Middle frontal gyrus (tissue), 1 donor: ENCODE measurements at regions not wholly inside any gene's neighbourhood (a gene's known extent, or its start where the extent isn't known, plus 50 kb on each side); places are given as distances from the start of the nearest gene placed in this dataset.

Source experiments
- DNase-seq: peaks from one replicate; pipeline ENCODE4 v3.0.0-alpha.2; 2015; ENCODE audit warnings: low spot score; ENCODE audit errors: extremely low spot score

DNA sequence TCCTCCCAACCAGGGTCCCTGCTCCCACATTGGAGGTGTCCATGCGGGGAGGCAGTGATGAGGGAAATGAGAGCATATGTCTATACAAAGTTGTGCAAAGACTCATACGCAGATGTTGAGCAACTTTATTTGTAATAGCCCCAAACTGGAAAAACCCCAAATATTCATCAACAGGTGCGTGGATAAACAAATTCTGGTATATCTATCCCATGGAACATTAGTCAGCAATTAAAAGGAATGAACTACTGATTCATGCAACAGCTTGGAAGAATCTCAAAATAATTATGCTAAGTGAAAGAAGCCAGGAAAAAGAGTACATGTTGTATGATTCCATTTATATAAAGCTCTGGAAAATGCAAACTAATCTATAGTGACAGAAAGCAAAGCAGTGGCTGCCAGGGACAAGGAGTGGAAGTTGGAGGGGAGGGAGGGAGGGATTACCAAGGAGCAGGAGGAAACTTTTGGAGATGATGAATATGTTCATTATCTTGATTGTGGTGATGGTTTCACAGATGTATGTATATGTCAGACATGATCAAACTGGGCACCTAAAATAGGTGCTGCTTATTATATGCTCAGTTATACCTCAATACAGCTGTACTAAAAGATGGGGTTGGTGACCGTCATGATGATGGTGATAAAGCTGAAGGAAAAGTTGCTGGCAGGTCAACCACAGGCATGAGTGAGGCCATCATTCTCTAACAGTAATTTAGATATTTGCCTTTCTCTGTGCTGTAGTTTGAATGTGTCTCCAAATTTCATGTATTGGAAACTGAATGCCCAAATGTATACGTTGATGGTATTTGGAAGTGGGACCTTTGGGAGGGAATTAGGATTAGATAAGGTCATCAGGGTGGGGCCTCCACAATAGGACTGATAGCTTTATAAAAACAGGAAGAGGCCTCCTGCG, 270.9 kb downstream of the CYP26B1 start:
- DNase-seq = no peak

DNA sequence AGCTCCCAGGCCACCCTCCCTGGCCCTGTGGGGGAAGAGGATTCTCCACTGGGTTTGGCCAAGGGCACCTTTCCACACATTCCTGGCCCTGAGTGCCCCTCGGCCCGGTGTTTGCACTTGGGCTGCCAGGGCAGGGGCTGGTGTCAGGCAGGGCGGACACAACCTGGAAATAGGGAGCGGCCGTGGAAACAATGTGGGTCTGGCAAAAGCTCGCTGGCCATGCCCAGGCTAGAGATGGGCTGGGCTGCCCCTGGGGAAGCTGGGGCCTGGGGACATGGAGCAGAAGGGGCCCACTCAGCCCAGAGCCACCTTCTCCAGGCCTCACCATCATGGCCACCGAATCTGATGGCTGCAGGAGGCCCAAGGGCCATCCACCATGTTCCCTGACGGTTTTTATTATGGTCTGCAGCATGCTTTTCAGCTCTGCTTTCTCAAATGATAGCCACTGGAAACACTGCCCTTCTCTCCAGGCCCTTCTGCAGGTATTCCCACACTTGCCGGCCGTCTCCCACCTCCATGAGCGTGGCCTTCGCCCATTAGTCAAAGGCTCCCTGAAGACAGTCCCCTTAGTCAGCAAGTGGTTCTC, 275.1 kb downstream of the CYP26B1 start:
- DNase-seq = no peak

DNA sequence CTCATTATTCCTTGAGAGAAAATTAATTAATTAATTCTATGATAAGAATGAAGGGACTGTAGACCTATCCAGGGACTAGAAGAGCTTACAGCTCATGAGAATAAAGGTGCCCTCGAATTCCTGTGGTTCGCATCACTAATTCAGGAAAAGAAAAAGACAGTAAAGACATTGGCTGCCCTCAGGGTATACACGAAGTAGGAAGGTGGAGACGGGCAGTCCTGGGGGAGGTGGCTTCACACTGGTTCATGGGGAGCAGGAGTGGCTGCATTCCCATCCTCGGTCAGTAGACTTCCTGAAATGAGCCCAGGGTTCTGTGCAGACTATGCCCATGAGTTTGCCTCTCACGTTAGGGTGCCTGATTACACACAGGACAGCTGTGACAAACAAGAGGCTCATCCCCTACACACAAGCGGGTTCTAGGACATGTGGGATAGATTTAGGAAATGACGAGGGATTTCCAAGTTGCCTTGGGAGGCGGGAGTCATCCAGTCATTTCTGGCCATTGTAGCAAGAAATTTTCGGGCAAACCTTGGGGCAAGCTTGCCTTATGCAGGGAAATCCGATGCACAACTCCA, 282.2 kb downstream of the CYP26B1 start:
- no peak for DNase-seq

DNA sequence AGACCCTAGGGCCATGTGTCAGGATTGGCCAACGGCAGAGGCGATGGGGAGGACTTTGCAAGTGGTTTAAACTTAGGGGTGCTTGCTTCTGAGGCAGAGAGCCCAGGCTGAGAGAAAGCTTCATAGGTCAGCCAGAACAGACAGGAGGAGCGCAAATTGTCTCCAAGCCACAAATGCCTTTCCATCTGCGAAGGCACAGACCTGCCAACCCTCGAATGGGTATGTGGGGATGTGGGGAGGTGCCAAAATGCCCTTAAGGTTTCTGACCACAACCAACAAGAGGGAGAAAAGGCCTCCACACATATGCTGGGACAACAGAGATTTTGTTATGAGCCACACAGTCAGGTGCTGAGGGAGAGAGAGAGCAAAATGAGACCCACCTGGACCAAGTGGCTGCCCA, 283.6 kb downstream of the CYP26B1 start:
- no peak for DNase-seq

DNA sequence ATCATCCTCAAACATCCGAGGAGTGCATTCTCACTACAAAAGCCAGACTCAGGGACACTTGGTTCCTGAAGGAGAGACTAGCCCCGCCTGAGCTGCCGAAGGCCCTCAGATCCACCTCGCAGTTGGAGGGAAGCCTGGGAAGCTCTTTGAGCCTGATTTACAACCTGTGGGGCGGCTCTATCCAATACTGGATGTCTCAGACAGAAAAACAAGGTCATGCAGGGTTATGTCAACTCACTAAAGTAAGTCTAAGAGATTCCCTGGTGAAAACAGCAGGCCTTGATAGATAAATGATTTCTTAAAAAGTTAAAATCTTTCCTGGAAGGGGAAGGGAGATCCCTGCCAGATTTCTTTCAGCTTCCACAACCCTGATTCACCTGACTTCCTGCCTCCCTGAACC, 284.3 kb downstream of the CYP26B1 start:
- DNase-seq = no peak

DNA sequence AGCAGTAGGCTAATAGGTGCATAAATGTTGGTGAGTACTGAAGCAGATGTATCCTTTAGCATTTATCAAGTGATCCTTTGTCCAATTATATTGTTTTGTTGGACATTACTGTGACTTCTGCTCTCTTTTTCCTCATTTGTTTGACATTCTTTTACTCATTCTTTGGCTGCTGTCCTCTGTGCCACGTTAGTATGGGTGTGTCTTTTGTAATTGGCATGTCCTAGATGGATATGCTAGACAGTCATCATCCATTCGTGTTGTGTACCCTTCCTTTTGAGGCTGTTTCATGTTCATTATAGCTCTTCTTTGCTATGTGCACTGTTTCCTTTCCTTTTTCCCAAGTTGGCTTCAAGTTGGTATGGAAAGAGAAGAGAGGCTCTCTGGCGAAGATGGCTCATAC, 284.7 kb downstream of the CYP26B1 start:
- no peak for DNase-seq

DNA sequence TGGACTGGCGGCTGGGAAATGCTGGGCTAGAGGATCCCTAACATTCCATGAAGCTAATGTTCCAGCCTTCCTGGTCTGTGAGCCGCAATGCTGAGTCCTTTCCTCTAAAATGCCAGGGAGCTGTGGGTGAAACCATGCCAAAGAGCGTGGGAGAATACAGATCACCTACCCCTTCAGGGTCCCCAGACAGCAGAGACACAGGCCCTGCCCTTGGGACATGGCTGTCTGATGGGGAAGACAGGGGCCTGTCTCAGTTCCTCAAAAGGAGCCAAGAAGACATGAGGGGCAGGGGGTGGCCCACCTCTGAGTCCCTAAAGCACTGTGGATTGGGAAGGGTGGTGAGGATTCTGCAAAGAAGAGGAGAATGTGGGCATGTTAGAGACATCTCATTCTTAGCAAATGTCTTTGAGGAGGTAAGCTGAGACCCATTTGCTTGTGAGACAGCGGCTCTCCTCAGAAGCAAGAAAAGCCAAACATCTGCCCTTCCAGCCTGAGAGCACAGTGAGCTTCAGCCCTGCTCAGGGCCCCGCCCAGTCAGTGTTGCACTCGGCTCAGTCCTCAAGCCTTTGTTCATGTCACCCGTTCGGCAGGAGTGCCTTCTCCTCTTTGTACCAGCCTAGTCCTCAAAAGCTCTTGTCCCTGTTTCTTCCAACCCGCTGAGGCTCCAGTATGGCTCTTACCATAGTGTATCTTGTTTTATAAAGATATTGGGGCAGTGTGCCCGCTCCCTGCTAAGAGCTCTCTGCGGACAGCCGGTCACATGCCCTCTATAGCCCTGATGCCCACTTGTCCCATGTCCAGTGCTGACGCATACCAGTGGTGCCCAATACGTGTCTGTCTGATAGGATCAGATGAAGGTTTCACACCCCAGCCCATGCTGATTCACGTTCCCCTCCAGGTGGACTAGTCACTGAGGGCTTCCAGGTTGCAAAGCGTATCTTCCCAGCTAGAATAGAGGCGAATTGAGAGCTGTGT, 286.2 kb downstream of the CYP26B1 start:
- DNase-seq = no peak

DNA sequence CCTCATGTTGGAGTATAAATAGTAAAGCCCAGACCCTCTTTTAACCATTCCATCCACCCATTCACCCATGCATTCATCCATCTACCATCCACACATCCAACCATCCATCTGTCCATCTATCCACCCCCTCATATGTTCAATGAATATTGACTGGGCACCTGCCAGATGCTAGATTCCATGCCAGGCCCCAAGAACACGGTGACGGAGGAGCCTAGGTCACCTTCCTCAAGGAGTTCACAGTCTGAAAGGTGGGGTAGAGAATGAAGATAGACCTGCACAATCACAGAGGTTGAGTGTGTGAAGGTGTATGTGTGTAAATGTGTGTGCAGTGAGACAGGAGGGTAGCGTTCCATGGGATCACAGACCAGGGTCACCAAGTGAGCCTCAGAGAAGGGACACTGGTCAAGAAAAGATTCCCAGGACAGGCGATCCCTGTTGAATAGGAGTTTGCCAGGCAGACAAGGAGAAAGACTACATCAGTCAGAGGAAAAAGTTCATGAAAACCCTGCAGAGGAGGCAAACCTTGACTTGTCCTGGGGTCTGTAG, 287.2 kb downstream of the CYP26B1 start:
- no peak for DNase-seq

DNA sequence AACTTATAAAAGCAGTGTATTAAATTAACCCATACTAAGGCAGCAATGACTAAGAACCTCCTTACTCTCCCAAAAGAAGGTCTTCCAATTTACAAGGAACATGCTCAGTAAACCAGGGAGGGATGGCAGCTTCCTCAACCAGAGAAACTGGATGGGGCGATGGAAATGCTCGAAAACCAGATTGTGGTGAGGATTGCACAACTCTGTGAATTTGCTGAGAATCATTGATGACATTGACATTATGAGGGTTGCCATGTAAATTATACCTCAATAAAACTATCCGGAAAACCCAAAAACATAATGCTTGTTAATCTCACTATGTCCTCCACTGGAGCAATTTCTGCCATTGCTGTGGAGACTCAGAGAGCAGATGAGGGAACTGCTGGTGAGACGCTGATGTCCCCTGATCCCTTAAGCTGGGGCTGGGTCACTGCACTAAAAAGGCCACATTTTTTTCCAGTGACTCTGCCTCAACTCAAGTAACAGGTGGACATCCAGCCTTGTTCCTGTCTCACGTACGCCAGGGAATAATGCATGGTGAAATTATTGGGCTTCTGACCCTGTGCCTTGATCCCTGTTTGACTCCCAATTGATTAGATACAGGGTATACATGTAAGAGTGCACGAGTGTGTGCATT, 288.3 kb downstream of the CYP26B1 start:
- DNase-seq = no peak

DNA sequence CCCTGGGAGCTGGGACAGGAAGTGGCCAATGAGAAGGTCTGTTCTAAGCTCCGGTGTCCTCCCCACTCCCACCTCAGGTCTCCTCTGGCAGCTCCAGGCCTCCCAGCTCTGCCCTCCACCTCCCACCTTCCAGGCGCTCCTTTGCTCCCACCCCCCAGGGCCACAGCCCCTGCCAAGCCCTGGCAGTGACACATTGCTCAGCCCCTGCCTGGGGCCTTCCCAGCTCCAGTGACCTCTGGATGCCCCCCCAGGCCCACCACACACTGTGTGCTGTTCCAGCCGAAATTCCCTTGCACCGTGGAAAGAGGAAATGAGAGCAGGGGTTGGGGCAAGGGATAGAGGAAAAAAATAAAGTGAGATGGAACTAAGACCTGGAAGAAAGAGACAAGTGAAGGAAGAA, 289.6 kb downstream of the CYP26B1 start:
- DNase-seq = no peak

DNA sequence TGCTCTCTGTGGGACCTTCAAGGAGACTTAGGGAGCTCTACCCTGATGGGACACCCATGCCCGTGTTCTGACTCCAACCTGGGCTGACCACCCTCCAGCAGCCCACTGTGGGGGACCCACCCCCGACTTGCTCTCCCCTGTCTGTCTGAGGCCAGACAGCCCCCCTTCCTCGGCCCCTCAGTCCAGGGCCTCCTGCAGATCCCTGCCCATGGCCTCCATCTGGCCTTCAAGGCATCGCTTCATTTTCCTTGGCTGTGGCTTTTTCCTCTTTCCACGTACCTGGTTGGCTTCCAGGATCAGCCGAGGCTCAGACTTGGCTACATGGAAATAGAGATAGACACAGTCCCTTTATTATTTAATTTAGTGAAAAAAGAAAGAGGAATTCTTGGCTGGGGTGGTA, 290.0 kb downstream of the CYP26B1 start:
- DNase-seq = no peak

DNA sequence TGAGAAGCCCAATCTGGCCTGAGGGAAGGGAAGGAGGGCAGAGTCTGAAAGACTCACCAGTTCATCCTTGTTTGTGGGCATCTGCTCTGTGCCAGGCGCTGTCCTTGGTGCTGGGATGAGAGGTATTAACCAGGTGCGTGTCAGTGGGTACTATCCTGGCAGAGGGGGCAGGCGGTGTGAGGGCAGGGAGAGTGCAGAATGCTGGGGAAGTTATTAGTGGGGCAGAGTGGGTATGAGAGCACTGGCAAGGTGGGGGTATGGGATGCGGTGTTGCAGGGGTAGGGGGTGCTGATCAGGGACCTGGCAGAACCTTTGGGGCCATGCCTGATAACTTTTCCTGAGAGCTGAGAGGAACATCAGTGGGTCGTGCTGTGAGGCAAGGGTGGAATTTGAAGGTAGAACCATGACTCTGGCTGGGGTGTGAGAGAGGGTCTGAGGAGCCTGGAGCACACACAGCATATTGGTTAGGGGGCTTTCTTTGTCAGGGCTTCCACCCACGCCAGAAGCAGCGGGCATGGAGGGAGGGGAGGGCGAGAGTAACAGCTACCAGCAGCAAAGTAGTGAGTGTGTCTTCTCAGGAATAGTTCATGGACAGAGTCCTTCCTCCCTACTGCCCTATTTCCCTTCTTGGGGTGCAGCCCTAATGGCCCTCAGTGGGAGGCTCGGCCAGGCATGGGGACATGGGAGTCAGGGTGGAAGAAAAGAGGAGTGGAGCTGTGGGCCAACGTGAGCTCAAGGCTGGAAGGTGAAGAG, 290.7 kb downstream of the CYP26B1 start:
- no peak for DNase-seq

DNA sequence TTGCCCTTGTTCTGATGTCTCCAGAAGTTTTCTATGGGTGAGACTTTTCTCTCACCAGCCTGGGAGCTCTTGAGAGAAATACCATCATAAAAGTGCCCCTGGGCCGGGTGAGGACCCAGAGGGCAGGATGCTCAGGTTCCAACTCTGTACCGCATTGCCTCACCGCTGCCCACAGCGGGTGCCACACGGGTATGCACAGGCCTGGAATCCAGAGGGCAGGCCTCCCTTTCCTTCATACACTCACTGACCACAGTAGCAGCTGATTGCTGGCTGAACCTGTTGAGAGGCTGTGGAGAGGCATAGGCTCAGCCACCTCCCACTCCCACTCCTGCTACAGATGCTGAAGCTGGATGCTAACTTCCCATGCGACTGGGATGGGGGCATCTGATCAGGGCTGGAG, 293.8 kb downstream of the CYP26B1 start:
- no peak for DNase-seq

DNA sequence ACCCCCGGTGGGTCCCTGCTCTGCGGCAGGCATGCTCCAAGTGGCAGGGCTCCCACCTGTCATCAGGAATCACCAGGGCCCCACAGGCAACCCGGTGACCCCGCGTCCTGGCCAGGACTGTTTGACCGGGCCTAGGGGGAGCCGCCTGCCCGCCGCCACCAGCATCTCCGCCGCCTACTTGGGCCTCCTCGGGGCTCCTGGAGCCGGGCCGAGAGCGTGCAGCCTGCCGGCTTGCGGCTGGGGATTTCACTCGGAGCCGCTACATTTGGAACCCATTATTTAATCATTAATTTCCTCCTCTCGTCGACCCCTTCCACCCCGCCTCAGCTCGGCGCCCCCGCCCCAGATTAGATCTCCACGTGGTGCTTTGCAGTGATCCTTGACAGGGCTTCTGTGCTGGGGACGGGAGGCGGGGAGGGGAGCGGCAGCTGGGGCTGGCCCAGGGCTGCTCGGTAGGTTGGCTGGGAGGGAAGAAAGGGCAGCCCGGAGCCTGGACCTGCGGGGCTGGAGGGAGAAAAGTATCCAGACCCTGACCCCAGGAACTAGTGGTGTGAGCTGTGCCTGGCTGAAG, 295.4 kb downstream of the CYP26B1 start:
- no peak for DNase-seq

DNA sequence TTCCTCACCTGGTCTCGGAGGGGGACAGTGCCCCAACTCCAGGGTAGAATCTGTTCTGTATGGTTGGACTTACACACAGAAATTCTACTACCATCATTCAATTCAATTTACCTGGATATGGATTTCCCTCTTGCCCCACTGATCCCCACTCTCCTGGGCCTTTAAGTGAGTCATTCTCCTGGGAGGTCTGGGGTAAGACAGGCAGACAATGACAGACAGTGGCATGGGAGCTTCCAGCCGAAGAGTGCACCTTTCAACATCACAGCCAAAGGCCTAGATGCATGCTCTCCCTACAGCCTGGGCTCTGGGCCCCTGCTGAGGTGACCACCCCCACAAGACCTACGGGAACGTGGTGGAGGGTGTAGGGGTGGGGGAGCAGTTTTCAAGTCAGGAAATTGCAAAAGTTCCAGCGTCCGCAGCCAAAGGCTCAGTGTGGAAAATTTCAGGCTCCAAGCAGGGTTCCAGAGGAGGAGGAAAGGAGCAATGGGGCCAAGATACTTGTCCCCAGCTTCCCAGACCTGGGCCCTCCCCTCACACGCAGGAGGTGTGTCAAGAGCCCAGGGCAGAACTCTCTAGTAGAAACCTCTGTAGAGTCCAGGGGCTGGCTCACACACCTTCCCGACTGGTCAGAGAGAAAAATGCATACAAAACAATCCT, 296.4 kb downstream of the CYP26B1 start:
- DNase-seq = no peak

DNA sequence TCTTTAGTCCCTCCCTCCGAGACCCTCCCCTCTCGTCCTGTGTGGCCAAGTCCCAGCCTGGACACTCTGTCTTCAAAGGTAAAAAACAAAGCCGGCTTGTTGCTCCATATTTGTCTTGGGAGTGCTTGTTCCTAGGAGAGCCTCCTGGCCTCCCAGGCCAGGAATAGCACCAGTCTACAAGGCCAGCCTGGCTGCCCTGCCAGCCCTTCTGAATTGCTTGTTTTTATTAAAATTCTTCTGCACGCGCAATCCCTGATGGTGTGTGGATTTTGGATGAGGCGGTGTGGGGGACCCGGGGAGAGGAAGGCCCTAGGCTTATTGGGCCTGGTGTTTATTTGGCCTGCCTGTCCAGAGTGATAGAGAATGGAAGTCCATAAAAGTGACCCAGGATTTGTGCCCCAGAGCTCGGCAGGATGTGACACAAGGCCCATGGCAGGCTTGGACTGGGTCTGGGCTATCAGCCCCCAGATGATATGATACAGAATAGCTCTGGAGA, 297.3 kb downstream of the CYP26B1 start:
- no peak for DNase-seq

DNA sequence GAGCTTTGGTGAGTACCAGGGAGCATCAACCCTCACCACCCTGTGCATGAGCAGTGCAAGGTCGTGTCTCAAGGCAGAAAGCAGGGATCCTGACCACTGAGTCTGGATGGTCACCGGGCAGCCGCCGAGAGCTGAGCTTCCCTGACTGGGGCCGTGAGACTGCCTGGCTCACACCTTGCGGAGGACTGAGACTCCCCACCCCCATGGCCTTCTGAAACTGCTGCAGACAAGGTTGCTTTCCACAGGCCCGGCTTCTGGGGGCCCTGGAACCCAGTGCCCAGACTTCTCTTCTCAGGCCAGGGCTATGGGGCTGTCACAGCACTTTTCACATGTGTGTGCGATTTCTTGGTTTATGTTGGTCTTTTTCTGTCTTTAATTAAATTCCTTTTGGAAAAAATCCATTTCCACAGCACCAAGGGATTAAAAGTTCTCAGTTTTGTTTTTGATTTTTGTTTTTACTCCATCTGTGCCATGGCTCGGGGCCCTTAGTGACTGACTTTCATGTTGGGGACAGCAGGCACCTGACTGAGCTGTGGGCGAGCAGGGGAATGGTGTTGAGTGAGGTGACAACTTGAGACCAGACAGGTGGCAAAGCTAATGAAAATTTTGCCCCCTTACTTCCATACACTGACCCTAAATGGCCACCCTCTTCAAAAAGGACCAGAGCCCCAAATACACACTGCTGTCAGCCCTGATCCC, 297.9 kb downstream of the CYP26B1 start:
- DNase-seq = no peak

DNA sequence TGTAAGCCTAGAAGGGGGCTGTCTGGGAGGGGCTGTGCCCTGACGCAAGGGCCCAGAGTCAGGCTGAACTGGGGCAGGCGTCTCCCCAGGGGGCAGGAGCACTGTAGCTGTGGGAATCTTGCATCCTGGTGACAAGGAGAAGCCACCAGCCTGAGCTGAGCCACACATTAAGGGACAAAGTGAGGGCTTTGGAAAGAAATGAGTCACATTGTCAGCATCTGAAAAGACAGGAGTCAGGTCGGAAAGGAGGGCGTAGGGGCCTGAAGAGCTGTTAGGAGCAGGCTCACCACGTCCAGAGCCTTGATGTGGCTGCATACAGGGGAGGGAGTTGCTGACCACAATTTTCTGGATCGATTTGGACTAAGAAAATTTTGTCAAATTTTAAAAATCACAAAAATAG, 298.6 kb downstream of the CYP26B1 start:
- DNase-seq = no peak
